Body of pancreas (tissue), 4 donors: ENCODE measurements at regions not wholly inside any gene's neighbourhood (a gene's known extent, or its start where the extent isn't known, plus 50 kb on each side); places are given as distances from the start of the nearest gene placed in this dataset.

Experiments used
- ATAC-seq: fragments of 150-250 bp; one replicate; pipeline ENCODE4 v1.9.1; 2016
- DNase-seq, 4 donors: peaks; one replicate each; pipeline ENCODE4 v3.0.0-alpha.2; 2019
- H3K27ac ChIP-seq, 4 donors: fragments of 200-600 bp; sonication (generic); 1 replicate in 3 of 4; 2 replicates in 1 of 4; pipeline versions ENCODE4 v1.5.1 to v1.6.1; 2016 to 2019; ENCODE audit warnings: mild to moderate bottlenecking in 1 of 4, mixed read lengths in 1 of 4, moderate library complexity in 1 of 4
- H3K27me3 ChIP-seq, 2 donors: fragments of 200-600 bp; sonication (generic); one replicate each; pipeline ENCODE4 v1.6.0; 2016; ENCODE audit warnings: mild to moderate bottlenecking in 1 of 2
- H3K36me3 ChIP-seq, 2 donors: fragments of 200-600 bp; sonication (generic); replicated peaks in 1 of 2; 2 replicates each; pipeline ENCODE4 v1.5.1; 2016; ENCODE audit warnings: low read depth in 2 of 2; ENCODE audit not compliant: insufficient read depth in 1 of 2
- H3K4me1 ChIP-seq: fragments of 200-600 bp; sonication (generic); one replicate; pipeline ENCODE4 v1.6.0; 2016
- H3K4me3 ChIP-seq, 2 donors: fragments of 200-600 bp; sonication (generic); 1 replicate in 1 of 2; 2 replicates in 1 of 2; pipeline ENCODE4 v1.5.1; 2016 to 2019
- H3K9me3 ChIP-seq, 3 donors: fragments of 200-600 bp; sonication (generic); 1 replicate in 2 of 3; 2 replicates in 1 of 3; pipeline ENCODE4 v1.5.1; 2016
- POLR2A ChIP-seq, 3 donors: fragments of 450-650 bp; IDR thresholded peaks; one replicate each; pipeline ENCODE4 v1.6.1; 2016; ENCODE audit warnings: antibody characterized with exemption in 3 of 3, mild to moderate bottlenecking in 2 of 3
- WGBS, 2 donors: methylation state at CpG; one replicate each; pipeline ENCODE4 v1.1.5; 2017; 5-methylcytosine and 5-hydroxymethylcytosine counted together
- intact Hi-C: fragments of 100-400 bp; cut with DNase I; formaldehyde crosslinking; loops from one replicate; pipeline ENCODE4 v1.15.1; 2023
- TF ChIP-seq, protein P1 (sequence below), 7 experiments: fragments of 450-650 bp in 4 of 7; fragments of 200-600 bp in 3 of 7; sonication (generic) in 3 of 7; IDR thresholded peaks; one replicate each; pipeline ENCODE4 v1.5.1; 2016 to 2019; ENCODE audit warnings: antibody characterized with exemption in 7 of 7

DNA sequence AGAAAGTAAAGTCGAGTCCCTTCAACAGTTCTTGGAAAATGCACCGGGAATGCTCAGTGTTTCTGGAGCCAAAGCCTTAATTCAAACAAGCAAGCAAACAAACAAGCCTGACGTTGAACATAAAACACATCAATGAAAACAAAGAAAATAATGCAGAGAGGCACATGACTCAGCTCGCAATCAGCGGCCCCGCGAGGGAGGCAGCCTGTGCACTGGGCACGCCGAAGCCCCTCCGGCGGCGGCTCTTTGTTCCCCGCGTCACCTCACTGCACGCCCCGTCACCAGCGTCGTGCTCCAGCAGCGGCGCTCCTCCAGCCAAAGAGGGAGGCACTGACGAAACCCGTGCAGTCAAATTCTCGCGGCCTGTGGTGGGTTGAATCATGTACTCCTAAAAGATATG is 151.5 kb downstream of the DNAJB6 start:
- DNase-seq (no peak), ATAC-seq (no peak)
- Histone ChIP-seq H3K4me3 (no peak overlapping the region), H3K9me3 (no peaks in the 10 kb centered on the region), H3K27ac (no peak overlapping the region), H3K4me1 (no peaks in the 10 kb centered on the region), H3K36me3 (no peaks in the 10 kb centered on the region), H3K27me3 (no peaks in the 10 kb centered on the region)
- no peak for TF ChIP-seq POLR2A (IDR thresholded peaks at IDR 0.05)
- TF ChIP-seq, protein P1, sequence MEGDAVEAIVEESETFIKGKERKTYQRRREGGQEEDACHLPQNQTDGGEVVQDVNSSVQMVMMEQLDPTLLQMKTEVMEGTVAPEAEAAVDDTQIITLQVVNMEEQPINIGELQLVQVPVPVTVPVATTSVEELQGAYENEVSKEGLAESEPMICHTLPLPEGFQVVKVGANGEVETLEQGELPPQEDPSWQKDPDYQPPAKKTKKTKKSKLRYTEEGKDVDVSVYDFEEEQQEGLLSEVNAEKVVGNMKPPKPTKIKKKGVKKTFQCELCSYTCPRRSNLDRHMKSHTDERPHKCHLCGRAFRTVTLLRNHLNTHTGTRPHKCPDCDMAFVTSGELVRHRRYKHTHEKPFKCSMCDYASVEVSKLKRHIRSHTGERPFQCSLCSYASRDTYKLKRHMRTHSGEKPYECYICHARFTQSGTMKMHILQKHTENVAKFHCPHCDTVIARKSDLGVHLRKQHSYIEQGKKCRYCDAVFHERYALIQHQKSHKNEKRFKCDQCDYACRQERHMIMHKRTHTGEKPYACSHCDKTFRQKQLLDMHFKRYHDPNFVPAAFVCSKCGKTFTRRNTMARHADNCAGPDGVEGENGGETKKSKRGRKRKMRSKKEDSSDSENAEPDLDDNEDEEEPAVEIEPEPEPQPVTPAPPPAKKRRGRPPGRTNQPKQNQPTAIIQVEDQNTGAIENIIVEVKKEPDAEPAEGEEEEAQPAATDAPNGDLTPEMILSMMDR (IDR thresholded peaks at IDR 0.05), result no peak
- 88 to 89% methylated on average over 23 to 24 of the region's 24 CpGs for WGBS, 2 donors
- intact Hi-C loops, result no loop called here

- ATAC-seq, result no peak
- Histone ChIP-seq H3K36me3 (no peaks in the 10 kb centered on the region), H3K9me3 (no peaks in the 10 kb centered on the region), H3K4me1 (no peaks in the 10 kb centered on the region), H3K27me3 (no peaks in the 10 kb centered on the region), H3K4me3 (no peak overlapping the region), H3K27ac (no peak overlapping the region)
- TF ChIP-seq, protein P1 (IDR thresholded peaks at IDR 0.05), result no peak
- TF ChIP-seq POLR2A (IDR thresholded peaks at IDR 0.05), result no peak
- no peak for DNase-seq
- 85 to 88% methylated on average over 5 to 10 of the region's 10 CpGs for WGBS, 2 donors
- intact Hi-C loops, result no loop called here
Observed at GRCh38 chr7:157488966-157489365, 152.2 kb downstream of the DNAJB6 start.
